ENCODE measurements at regions not wholly inside any gene's neighbourhood (a gene's known extent, or its start where the extent isn't known, plus 50 kb on each side); places are given as distances from the start of the nearest gene placed in this dataset.

- no peak for DNase-seq
Measured at GRCh38 chr4:183853548-183853940, 51.6 kb upstream of the STOX2 start.
